ENCODE measurements at regions not wholly inside any gene's neighbourhood (a gene's known extent, or its start where the extent isn't known, plus 50 kb on each side); places are given as distances from the start of the nearest gene placed in this dataset.

DNA sequence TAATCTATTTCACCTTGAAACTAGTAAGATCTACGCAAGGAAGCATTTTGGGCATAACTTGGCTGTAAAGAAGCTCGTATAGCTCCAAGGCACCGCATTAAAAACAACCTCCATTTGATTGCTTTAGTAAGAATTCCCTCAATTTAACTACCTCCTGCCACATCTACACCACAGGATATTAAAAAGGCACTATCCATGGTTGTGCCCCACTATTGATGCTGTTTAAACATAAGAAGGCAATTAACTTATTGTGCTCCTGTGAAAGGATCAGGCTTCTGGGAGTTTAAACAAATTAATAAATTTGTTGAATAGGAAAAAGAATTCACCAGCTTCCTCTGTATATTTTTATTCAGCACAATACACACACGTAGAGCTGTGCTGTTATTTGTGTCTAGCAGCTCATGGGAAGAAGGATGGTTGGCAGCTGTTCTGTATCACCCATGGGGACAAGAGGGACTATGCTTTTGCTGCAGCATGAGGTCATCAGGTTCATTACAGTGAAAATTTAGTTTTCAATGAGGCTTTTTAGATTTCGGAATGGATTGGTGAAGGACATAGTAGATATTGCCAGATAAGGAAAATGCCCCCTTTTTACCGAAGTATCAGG is 513.3 kb downstream of the HAO1 start:
- TF ChIP-seq, protein P1, sequence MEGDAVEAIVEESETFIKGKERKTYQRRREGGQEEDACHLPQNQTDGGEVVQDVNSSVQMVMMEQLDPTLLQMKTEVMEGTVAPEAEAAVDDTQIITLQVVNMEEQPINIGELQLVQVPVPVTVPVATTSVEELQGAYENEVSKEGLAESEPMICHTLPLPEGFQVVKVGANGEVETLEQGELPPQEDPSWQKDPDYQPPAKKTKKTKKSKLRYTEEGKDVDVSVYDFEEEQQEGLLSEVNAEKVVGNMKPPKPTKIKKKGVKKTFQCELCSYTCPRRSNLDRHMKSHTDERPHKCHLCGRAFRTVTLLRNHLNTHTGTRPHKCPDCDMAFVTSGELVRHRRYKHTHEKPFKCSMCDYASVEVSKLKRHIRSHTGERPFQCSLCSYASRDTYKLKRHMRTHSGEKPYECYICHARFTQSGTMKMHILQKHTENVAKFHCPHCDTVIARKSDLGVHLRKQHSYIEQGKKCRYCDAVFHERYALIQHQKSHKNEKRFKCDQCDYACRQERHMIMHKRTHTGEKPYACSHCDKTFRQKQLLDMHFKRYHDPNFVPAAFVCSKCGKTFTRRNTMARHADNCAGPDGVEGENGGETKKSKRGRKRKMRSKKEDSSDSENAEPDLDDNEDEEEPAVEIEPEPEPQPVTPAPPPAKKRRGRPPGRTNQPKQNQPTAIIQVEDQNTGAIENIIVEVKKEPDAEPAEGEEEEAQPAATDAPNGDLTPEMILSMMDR (optimal IDR thresholded peaks at IDR 0.05 in 1 of 3, IDR thresholded peaks at IDR 0.05 in 1 of 3, conservative IDR thresholded peaks at IDR 0.05 in 1 of 3; ENCODE audit: extremely low read depth in 1 of 3, insufficient read depth in 2 of 3, low read length in 3 of 3) = no peak
- no peak for TF ChIP-seq EZH2 (IDR thresholded peaks at IDR 0.05; ENCODE audit: low read length)

Data from keratinocyte (primary cell).